Breast epithelium (tissue), 3 donors: ENCODE measurements at regions not wholly inside any gene's neighbourhood (a gene's known extent, or its start where the extent isn't known, plus 50 kb on each side); places are given as distances from the start of the nearest gene placed in this dataset.

ENCODE experiments used
- CTCF ChIP-seq, 3 donors: fragments of 450-650 bp; IDR thresholded peaks; one replicate each; pipeline ENCODE4 v1.5.1; 2016 to 2017; ENCODE audit warnings: antibody characterized with exemption in 3 of 3, mild to moderate bottlenecking in 3 of 3, moderate library complexity in 3 of 3
- POLR2A ChIP-seq: fragments of 450-650 bp; IDR thresholded peaks from one replicate; pipeline ENCODE4 v1.6.1; 2016; ENCODE audit warnings: antibody characterized with exemption, mild to moderate bottlenecking, moderate library complexity
- POLR2AphosphoS5 ChIP-seq, 3 donors: sonication (generic); formaldehyde crosslinking; IDR thresholded peaks; one replicate each; pipeline ENCODE4 v1.6.1; 2017; ENCODE audit warnings: antibody characterized with exemption in 3 of 3

GRCh38 chr1:56063461-56063860 is 515.9 kb downstream of the PLPP3 start:
- no peak for TF ChIP-seq CTCF (IDR thresholded peaks at IDR 0.05)
- no peak for TF ChIP-seq POLR2A
- TF ChIP-seq POLR2AphosphoS5 (IDR thresholded peaks at IDR 0.05) = peak in 1 of 3 donors; percentile 68
